Ramos (cell line): ENCODE measurements at regions not wholly inside any gene's neighbourhood (a gene's known extent, or its start where the extent isn't known, plus 50 kb on each side); places are given as distances from the start of the nearest gene placed in this dataset.
"Not testable (repeated sequence)": the region's sequence is repeated elsewhere in the genome, so short reads cannot be mapped to it uniquely, and the experiment has no call there.

Experiments
- in situ Hi-C: fragments of 300-500 bp; cut with MboI; formaldehyde crosslinking; loops from one replicate; pipeline ENCODE4 v1.14.3; 2022; ENCODE audit warnings: low sequenced_read_pairs; ENCODE audit not compliant: unreplicated experiment

GRCh38 chr1:148318904-148319242 is 164.2 kb downstream of the PPIAL4G start:
- in situ Hi-C loops = loop anchor here (10.0 kb wide), 1 partner anchor 54 kb away; no protein-coding TSS in a partner anchor

- in situ Hi-C loops = loop anchor here (10.0 kb wide), 1 partner anchor 54 kb away; no protein-coding TSS in a partner anchor
Measured at GRCh38 chr1:148318123-148318903, 164.8 kb downstream of the PPIAL4G start.

- in situ Hi-C loops = loop anchor here (10.0 kb wide), 1 partner anchor 53 kb away; no protein-coding TSS in a partner anchor
Measured at GRCh38 chr1:148317288-148317985, 165.4 kb upstream of the NBPF11 start.

- in situ Hi-C loops = loop anchor here (10.0 kb wide), 1 partner anchor 50 kb away; no protein-coding TSS in a partner anchor
Measured at GRCh38 chr1:148315071-148315811, 163.2 kb upstream of the NBPF11 start.

- in situ Hi-C loops = loop anchor here (10.0 kb wide), 1 partner anchor 46 kb away; no protein-coding TSS in a partner anchor
Measured at GRCh38 chr1:148310807-148311206, 158.7 kb upstream of the NBPF11 start.

- in situ Hi-C loops = loop anchor here (10.0 kb wide), 1 partner anchor 45 kb away; no protein-coding TSS in a partner anchor
Measured at GRCh38 chr1:148309940-148310500, 157.9 kb upstream of the NBPF11 start.

GRCh38 chr1:148308832-148309458 is 156.9 kb upstream of the NBPF11 start:
- in situ Hi-C loops = no loop called here

- in situ Hi-C loops = no loop called here
Measured at GRCh38 chr1:148307583-148308185, 155.6 kb upstream of the NBPF11 start.

GRCh38 chr1:148304935-148305334 is 152.9 kb upstream of the NBPF11 start:
- in situ Hi-C loops = not testable (repeated sequence)

- in situ Hi-C loops = not testable (repeated sequence)
Measured at GRCh38 chr1:148302586-148303364, 150.7 kb upstream of the NBPF11 start.

- in situ Hi-C loops = not testable (repeated sequence)
Measured at GRCh38 chr1:148297852-148298251, 145.8 kb upstream of the NBPF11 start.

- in situ Hi-C loops = no loop called here
Measured at GRCh38 chr1:148296511-148296910, 144.4 kb upstream of the NBPF11 start.

- in situ Hi-C loops = no loop called here
Measured at GRCh38 chr1:148294116-148294807, 142.2 kb upstream of the NBPF11 start.

- in situ Hi-C loops = no loop called here
Measured at GRCh38 chr1:148293651-148294050, 141.6 kb upstream of the NBPF11 start.

GRCh38 chr1:148292915-148293314 is 140.8 kb upstream of the NBPF11 start:
- in situ Hi-C loops = no loop called here

GRCh38 chr1:148290881-148291280 is 138.8 kb upstream of the NBPF11 start:
- in situ Hi-C loops = no loop called here

- in situ Hi-C loops = no loop called here
Measured at GRCh38 chr1:148289647-148290046, 137.6 kb upstream of the NBPF11 start.

- in situ Hi-C loops = not testable (repeated sequence)
Measured at GRCh38 chr1:148285946-148286345, 133.9 kb upstream of the NBPF11 start.
